ENCODE measurements at regions not wholly inside any gene's neighbourhood (a gene's known extent, or its start where the extent isn't known, plus 50 kb on each side); places are given as distances from the start of the nearest gene placed in this dataset.

- TF ChIP-seq POLR2AphosphoS5 (IDR thresholded peaks at IDR 0.05; ENCODE audit: low read depth, low read length), result no peak
- TF ChIP-seq SIN3A (IDR thresholded peaks at IDR 0.05; ENCODE audit: borderline replicate concordance, insufficient read depth, low read depth, low read length), result no peak
- TF ChIP-seq TCF7L2 (IDR thresholded peaks at IDR 0.05; ENCODE audit: low read depth, low read length), result no peak
- no peak for TF ChIP-seq REST (IDR thresholded peaks at IDR 0.05; ENCODE audit: insufficient read depth in 1 of 2, low read depth in 2 of 2, low read length in 1 of 2)
- no peak for TF ChIP-seq CTCF (IDR thresholded peaks at IDR 0.05)
- Histone ChIP-seq H3K36me3 (ENCODE audit: control insufficient read depth, insufficient read depth, low read length) (no peaks in the 10 kb centered on the region), H3K27me3 (ENCODE audit: control insufficient read depth, insufficient read depth, low read length) (no peaks in the 10 kb centered on the region), H3K9me3 (ENCODE audit: control insufficient read depth, insufficient read depth, low read depth, low read length) (no peaks in the 10 kb centered on the region), H3K27ac (ENCODE audit: low read length) (no peak overlapping the region), H3K4me3 (ENCODE audit: low read depth in 2 of 2, low read length in 2 of 2) (no peak overlapping the region), H3K4me1 (ENCODE audit: control insufficient read depth, insufficient read depth, low read length) (no peaks in the 10 kb centered on the region)
- ChIA-PET CTCF (no interaction called here), POLR2A (no interaction called here)
- intact Hi-C loops (cut with micrococcal nuclease; ENCODE audit: unreplicated experiment) (no loop called here), in situ Hi-C loops (cut with HindIII; ENCODE audit: low pct_unique_long_range_greater_than_20kb, low sequenced_read_pairs) (no loop called here)
- ATAC-seq (no peak), DNase-seq (ENCODE audit: low read depth, low spot score) (no peak)
- BruUV-seq (replicated peaks), result no TSS peak
Observed at GRCh38 chr11:38100836-38101462, 1502.9 kb upstream of the RAG2 start.

DNA sequence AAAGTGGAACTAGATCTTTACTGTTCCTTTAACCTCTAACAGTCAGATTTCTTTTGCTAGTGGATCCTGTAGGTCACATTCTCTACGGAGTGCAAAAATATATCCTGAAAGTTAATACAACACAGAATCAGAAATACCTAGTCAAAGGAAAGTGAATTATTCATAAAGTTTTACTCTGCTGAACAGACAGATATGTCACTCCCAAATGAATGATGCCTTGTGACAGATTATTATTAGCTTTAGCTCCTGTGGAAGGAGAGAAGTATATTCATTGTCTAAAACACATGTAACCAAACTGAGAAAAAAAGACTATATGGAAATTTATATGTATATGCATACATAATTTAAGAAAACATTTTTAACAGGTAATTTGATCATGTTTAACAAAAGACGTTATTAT, 1497.2 kb upstream of the RAG2 start:
- TF ChIP-seq CTCF (IDR thresholded peaks at IDR 0.05), result no peak
- no peak for TF ChIP-seq REST (IDR thresholded peaks at IDR 0.05; ENCODE audit: insufficient read depth in 1 of 2, low read depth in 2 of 2, low read length in 1 of 2)
- TF ChIP-seq TCF7L2 (IDR thresholded peaks at IDR 0.05; ENCODE audit: low read depth, low read length), result no peak
- TF ChIP-seq POLR2AphosphoS5 (IDR thresholded peaks at IDR 0.05; ENCODE audit: low read depth, low read length), result no peak
- TF ChIP-seq SIN3A (IDR thresholded peaks at IDR 0.05; ENCODE audit: borderline replicate concordance, insufficient read depth, low read depth, low read length), result no peak
- CTCF ChIA-PET, result no interaction called here
- H3K4me3 ChIP-seq (ENCODE audit: low read depth in 2 of 2, low read length in 2 of 2), result no peak overlapping the region
- intact Hi-C loops (cut with micrococcal nuclease; ENCODE audit: unreplicated experiment) (no loop called here), in situ Hi-C loops (cut with HindIII; ENCODE audit: low pct_unique_long_range_greater_than_20kb, low sequenced_read_pairs) (no loop called here)
- no peaks in the 10 kb centered on the region for H3K36me3 ChIP-seq (ENCODE audit: control insufficient read depth, insufficient read depth, low read length)
- POLR2A ChIA-PET, result no interaction called here
- ATAC-seq (no peak), DNase-seq (ENCODE audit: low read depth, low spot score) (no peak)
- H3K27me3 ChIP-seq (ENCODE audit: control insufficient read depth, insufficient read depth, low read length), result no peaks in the 10 kb centered on the region
- H3K27ac ChIP-seq (ENCODE audit: low read length), result no peak overlapping the region
- H3K4me1 ChIP-seq (ENCODE audit: control insufficient read depth, insufficient read depth, low read length), result no peaks in the 10 kb centered on the region
- no peaks in the 10 kb centered on the region; the same call in 1 of the 2 replicates for H3K9me3 ChIP-seq (ENCODE audit: control insufficient read depth, insufficient read depth, low read depth, low read length)
- no TSS peak for BruUV-seq (replicated peaks)

Measured in Panc1 (cell line).